Mesodermal cell (in vitro differentiated cells): ENCODE measurements at regions not wholly inside any gene's neighbourhood (a gene's known extent, or its start where the extent isn't known, plus 50 kb on each side); places are given as distances from the start of the nearest gene placed in this dataset.

ENCODE experiments used
- H3K27ac ChIP-seq: 2 replicates; pipeline ENCODE4 v1.7.0; 2013; ENCODE audit warnings: mild to moderate bottlenecking, low read depth, low read length, moderate library complexity; ENCODE audit not compliant: severe bottlenecking
- H3K36me3 ChIP-seq: 2 replicates; pipeline ENCODE4 v1.7.1; 2013; ENCODE audit warnings: mild to moderate bottlenecking, low read length, moderate library complexity; ENCODE audit not compliant: control insufficient read depth, insufficient read depth
- H3K4me1 ChIP-seq: one replicate; pipeline ENCODE4 v1.7.1; 2013; ENCODE audit warnings: mild to moderate bottlenecking, low read length; ENCODE audit not compliant: insufficient read depth, control insufficient read depth, poor library complexity, severe bottlenecking
- H3K4me3 ChIP-seq: 2 replicates; pipeline ENCODE4 v1.7.0; 2013; ENCODE audit warnings: low read length, control low read depth, mild to moderate bottlenecking; ENCODE audit not compliant: insufficient read depth, poor library complexity, severe bottlenecking; ENCODE audit errors: extremely low read depth
- H3K9me3 ChIP-seq: 2 replicates; pipeline ENCODE4 v1.7.1; 2013; ENCODE audit warnings: mild to moderate bottlenecking, low read length, moderate library complexity; ENCODE audit not compliant: control insufficient read depth
- WGBS, 2 experiments: methylation state at CpG; one replicate each; pipeline ENCODE4 v1.1.5; 2013; ENCODE audit warnings: missing lambda C conversion rate in 2 of 2; ENCODE audit not compliant: insufficient coverage in 2 of 2; 5-methylcytosine and 5-hydroxymethylcytosine counted together

DNA sequence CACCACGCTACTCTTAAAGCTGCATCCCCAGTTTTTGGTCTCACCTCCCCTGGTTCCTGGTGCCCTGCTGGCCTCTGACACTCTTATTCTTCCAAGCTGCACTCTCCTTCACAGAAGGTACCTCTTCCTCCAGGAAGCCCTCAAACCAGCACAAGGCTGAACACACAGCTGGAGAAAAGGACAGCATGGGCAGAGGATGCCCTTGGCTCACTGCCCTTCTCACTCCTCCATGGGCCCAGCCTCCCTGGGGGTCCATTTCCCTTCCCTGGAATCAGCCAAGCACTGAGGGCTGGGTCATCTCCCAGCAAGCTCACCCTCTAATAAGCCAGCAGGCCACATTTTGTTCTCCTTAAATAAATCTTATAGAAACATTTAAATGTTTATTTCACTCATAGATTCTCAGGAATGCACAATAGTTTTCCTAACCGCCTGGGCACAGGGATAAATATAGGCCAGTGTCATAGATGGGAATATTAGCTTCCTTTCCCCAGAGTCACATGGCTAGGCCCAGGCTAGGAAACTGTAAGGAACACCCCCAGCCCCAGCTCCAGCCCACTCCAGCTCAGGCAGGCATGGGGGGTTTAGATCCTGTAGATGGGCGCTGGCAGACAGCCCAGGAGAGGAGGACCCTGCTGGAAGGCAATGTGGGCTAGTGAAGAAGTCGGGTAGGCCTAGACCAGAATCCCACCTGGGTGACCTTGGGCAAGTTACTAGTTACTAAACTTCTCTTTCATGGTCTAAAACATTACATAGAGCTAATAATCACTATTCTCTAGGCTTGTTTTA is 51.5 kb downstream of the IRAG1 start:
- Histone ChIP-seq H3K9me3 (no peaks in the 10 kb centered on the region), H3K4me3 (no peak overlapping the region), H3K36me3 (no peaks in the 10 kb centered on the region), H3K4me1 (peaks cover 9% of the 10 kb centered on the region), H3K27ac (no peak overlapping the region)
- WGBS, 2 experiments, result 83 to 100% methylated on average over 1 of the region's 4 CpGs

DNA sequence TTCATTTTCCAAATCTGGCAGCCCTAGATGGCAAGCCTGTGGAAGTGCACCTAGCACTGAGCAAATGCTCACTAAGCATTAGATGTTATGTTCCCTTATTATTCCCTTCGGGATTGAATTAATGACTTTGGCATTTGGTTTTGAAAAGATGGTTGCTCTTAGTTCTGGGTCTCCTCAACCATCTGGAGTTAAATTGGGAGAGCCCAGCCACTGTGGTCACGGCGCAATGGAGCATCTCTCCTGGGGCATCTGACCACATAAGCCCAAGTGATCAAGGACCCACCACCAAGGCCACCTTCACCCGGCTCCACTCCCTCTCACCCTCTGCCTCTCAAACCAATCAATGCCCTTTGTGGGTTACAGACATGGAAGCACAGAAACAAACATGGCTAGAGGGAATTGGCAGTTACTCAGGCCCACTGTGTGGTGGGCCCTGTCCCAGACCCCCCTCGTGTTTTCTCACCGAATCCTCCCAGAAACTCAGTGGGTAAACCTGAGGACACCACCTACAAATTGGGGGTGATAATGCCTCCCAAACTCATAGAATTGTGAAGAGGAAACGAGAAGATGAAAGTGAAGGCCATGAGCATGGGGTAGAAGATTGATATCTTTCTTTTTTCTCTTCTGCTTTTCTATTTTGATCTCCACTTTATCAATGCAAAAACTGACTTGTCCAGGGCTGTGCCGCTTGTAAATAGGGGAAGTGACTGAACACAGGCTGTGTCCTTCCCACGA is 52.2 kb downstream of the IRAG1 start:
- no peak overlapping the region for H3K27ac ChIP-seq
- no peak overlapping the region for H3K4me3 ChIP-seq
- H3K4me1 ChIP-seq, result peaks cover 9% of the 10 kb centered on the region
- 100% methylated on average over 4 to 5 of the region's 9 CpGs for WGBS, 2 experiments
- no peaks in the 10 kb centered on the region for H3K9me3 ChIP-seq
- H3K36me3 ChIP-seq, result no peaks in the 10 kb centered on the region

DNA sequence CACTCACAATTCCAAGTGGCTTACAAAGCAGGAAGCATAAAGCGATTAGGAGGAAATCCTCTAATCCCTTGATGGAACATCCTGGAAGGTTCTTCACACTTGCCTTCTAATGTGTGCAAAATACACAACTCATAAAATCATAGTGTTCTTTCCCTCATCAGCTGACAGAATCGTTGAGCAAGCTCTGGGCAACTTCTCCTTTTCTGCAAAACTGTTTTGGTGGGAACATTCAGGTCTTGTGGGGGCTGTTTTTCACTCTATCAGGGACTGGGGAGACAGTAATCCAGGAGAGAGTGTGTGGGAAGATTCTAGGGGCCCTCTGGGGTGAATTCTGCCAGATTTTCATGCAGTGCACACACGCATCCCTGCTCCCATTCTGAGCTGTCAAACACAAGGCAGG is 53.2 kb downstream of the IRAG1 start:
- Histone ChIP-seq H3K4me3 (no peak overlapping the region), H3K4me1 (peaks cover 9% of the 10 kb centered on the region), H3K9me3 (no peaks in the 10 kb centered on the region), H3K27ac (no peak overlapping the region), H3K36me3 (no peaks in the 10 kb centered on the region)
- WGBS, 2 experiments, result 84 to 92% methylated on average over 3 of the region's 3 CpGs

DNA sequence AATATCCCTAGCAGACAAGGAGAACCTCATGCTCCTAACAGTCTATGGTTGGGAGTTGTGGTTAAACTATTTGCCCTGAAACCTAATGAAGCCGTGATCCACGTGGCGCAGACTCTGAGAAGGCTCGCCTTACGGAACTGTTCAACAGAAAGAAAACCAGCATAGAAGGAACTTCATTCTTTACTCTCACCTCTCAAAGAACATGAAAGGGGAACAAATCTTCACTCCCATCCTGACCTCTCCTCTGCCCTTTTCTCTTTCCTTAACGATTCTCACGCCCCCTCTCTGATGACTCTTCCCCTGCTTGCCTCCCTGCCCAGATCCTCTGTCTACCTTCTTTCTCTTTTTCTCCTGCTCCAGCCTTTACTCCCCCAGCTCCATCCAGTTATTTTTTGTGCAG is 54.2 kb downstream of the IRAG1 start:
- no peak overlapping the region for H3K27ac ChIP-seq
- no peaks in the 10 kb centered on the region for H3K36me3 ChIP-seq
- 86 to 89% methylated on average over 7 of the region's 7 CpGs for WGBS, 2 experiments
- no peaks in the 10 kb centered on the region for H3K9me3 ChIP-seq
- H3K4me3 ChIP-seq, result no peak overlapping the region
- H3K4me1 ChIP-seq, result peaks cover 9% of the 10 kb centered on the region

DNA sequence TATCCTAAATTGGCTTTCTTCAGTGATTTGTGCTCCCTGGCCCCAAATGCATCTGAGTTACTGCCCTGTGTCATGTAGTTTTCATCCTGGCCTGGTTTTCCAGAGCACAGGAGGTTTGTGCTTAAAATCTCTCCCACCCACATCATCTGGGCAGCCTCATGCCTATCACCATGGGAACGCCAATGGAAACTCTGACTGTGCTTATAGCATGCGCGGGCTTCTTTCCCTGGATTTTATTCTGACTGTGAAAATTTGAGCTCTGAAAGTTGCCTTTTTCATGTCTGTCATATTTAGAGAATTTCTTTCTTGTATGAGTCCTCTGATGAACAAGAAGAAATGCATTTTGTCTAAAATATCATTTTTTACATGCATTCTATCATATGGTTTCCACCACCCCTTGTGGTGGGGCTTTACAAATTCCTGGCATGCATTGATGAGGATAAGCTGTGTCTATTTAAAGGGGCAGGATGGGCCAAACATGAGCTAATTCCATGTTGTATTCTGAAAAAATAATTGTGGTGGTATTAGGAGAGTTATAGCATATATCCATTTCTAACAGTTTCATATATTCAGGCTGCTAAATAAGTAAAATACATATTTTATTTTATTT is 55.1 kb downstream of the IRAG1 start:
- H3K4me3 ChIP-seq, result no peak overlapping the region
- peak overlapping the region; percentile 86 for H3K27ac ChIP-seq
- no peaks in the 10 kb centered on the region for H3K9me3 ChIP-seq
- H3K4me1 ChIP-seq, result peaks cover 9% of the 10 kb centered on the region
- no peaks in the 10 kb centered on the region for H3K36me3 ChIP-seq
- 64 to 79% methylated on average over 2 to 3 of the region's 3 CpGs for WGBS, 2 experiments

DNA sequence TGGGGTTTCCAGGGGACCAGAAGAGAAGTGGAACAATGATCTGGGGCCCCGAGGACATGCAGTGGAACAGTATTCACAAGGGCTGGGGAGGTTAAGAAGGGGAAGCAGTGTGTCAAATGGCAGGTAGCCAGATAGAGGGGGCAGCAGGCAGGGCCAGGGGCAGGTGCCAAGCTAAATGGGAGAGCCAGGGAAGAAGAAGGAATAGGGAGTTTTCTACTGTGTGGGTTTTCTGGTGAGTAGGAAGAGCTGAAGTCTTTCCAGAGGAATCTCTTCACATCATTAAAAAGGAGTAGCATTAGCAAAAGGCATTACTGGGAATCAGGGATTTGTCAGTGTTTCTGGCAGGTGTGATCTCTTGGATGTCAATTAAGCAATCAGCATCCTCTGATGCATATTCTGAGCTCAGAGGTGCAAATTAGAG is 55.8 kb downstream of the IRAG1 start:
- Histone ChIP-seq H3K27ac (peak overlapping the region; percentile 86), H3K36me3 (no peaks in the 10 kb centered on the region), H3K4me3 (no peak overlapping the region), H3K4me1 (peaks cover 9% of the 10 kb centered on the region), H3K9me3 (no peaks in the 10 kb centered on the region)
- 63 to 67% methylated on average over 1 of the region's 1 CpG for WGBS, 2 experiments

DNA sequence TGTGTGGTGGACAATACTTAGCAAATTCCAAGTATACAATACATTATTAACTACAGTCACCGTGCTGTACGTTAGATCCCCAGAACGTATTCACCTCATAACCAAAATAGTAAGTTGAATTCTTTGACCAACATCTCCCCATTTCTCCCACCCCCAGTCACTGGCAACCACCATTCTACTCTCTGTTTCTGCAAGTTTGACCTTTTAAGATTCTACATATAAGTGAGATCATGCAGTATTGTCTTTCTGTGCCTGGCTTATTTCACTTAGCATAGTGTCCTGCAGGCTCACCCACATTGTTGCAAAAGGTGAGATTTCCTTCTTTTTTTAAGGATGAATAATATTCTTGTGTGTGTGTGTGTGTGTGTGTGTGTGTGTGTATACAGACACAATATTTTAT is 59.1 kb downstream of the IRAG1 start:
- H3K4me1 ChIP-seq, result peaks cover 9% of the 10 kb centered on the region
- no peak overlapping the region for H3K4me3 ChIP-seq
- H3K27ac ChIP-seq, result no peak overlapping the region
- no peaks in the 10 kb centered on the region for H3K36me3 ChIP-seq
- WGBS, 2 experiments, result 97 to 100% methylated on average over 3 of the region's 3 CpGs
- no peaks in the 10 kb centered on the region for H3K9me3 ChIP-seq

DNA sequence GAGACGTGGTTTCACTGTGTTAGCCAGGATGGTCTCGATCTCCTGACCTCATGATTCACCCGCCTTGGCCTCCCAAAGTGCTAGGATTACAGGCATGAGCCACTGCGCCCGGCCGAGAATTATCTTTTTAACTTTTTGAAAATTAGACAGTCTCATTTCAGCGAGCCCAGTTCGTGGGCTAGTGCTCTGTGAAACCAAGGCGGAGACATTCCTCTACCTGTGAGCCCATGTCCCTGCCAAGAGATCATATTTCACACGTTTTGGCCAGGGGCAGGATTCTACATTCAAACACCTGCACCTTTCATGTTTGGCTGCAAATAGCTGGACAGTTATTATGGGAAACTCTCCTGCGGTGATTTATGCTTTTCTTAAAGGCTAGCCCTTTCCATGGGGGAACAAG is 60.3 kb downstream of the IRAG1 start:
- Histone ChIP-seq H3K4me1 (no peaks in the 10 kb centered on the region), H3K27ac (no peak overlapping the region), H3K9me3 (no peaks in the 10 kb centered on the region), H3K36me3 (no peaks in the 10 kb centered on the region), H3K4me3 (no peak overlapping the region)
- 86 to 93% methylated on average over 9 to 10 of the region's 11 CpGs for WGBS, 2 experiments

DNA sequence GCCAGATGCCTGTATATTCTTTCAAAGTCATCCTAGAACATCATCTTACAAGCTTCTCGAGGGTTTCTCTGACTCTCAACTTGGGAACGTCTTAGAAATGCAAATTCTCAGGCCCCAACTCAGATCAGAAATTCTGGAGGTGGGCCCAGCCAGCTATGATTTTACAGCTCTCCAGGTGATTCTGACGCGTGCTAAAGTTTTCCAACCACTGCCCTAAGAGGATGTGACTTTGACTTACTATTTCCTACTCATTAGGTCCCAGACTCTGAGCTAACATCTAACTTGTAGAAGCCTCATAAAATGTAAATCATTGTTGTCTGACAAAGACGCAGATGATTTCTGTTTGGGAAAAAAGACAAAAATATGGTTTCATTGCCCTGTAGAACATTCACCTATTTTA is 61.1 kb downstream of the IRAG1 start:
- Histone ChIP-seq H3K27ac (no peak overlapping the region), H3K4me3 (no peak overlapping the region), H3K9me3 (no peaks in the 10 kb centered on the region), H3K36me3 (no peaks in the 10 kb centered on the region), H3K4me1 (no peaks in the 10 kb centered on the region)
- WGBS, 2 experiments, result 89 to 95% methylated on average over 3 to 4 of the region's 5 CpGs

DNA sequence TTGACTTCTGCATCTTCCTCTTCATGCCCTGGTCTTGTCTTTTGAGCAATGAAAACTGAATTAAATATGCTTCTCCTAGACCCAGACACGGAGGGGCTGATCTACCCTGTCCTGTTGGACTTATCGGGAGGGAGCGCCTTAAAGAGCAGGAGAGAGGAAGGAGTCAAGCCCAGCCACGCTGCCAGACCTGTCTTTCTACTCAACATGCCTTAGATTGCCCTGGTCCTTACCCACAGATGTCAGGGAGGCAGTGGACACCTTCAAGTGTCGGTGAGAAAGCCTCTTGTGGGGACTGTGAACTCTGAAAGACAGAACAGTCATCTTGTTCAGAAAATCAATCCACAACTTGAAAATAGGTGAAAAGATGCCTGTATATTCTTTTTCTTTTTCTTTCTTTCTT is 61.8 kb downstream of the IRAG1 start:
- Histone ChIP-seq H3K9me3 (no peaks in the 10 kb centered on the region), H3K27ac (no peak overlapping the region), H3K36me3 (no peaks in the 10 kb centered on the region), H3K4me1 (no peaks in the 10 kb centered on the region), H3K4me3 (no peak overlapping the region)
- 100% methylated on average over 2 to 3 of the region's 5 CpGs for WGBS, 2 experiments
